HS-5 (cell line): ENCODE measurements at regions not wholly inside any gene's neighbourhood (a gene's known extent, or its start where the extent isn't known, plus 50 kb on each side); places are given as distances from the start of the nearest gene placed in this dataset.

Experiments used
- DNase-seq: peaks from one replicate; pipeline ENCODE4 v3.0.0-alpha.2; 2012; ENCODE audit warnings: low read depth

DNA sequence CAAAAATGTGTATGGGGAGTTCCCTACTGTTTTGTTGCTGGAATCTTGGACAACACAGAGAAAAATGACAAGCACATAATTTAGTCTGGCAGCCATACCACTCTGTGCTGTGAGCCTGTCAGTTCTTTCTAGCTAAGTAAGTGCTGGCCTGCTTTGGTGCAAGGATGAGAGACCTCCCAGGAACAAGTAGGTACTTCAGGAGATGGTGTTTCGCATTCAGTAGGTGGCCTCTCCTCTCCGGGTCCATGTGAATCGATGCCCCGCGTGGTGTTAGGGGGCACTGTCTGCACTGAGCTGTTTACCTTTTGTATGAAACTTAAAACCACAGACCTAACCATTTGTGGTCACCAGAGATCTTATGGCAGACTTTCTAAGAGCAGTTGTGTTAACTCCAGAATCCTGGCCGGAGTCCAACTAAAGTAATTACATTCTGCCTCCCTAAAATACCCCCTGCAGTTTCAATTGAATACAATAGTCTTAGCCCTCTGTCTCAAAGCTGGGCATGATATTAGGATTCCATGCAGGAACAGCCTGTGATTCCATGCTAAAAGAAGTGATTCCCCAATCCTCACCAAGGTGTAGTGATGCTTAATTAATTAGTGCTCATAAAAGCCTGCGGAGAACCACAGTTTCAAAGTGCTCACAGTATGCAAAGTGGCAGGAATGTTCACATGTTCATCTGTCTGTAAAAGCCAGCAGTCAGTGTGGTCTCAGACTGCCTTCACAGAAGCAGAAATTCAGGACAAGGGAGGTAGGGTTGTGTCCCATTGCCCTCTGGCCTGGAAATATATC is 64.2 kb downstream of the LLPH start:
- no peak for DNase-seq

- DNase-seq = no peak
These were observed 64.9 kb downstream of the LLPH start for GRCh38 chr12:66065641-66066136.

DNA sequence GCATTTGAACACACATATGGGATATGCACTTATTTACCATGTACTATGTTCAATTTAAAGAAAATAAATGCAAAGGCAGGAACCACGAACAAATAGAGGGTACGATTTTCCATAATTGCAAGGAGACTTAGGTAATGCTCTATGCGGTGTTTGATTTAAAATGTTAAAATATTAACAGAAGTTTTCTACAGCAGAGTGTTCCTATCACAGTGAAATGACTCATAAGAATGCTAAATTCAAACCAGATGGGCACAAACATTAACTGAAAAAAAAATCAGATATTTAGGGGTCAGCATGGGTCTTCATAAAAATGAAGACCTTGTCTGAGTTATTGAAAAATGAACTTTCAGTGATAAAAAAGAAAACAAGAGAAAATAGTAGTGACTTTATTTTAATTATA is 65.4 kb downstream of the LLPH start:
- no peak for DNase-seq

GRCh38 chr12:66063916-66064315 is 66.6 kb downstream of the LLPH start:
- no peak for DNase-seq

GRCh38 chr12:66062290-66062625 is 68.3 kb downstream of the LLPH start:
- no peak for DNase-seq

DNA sequence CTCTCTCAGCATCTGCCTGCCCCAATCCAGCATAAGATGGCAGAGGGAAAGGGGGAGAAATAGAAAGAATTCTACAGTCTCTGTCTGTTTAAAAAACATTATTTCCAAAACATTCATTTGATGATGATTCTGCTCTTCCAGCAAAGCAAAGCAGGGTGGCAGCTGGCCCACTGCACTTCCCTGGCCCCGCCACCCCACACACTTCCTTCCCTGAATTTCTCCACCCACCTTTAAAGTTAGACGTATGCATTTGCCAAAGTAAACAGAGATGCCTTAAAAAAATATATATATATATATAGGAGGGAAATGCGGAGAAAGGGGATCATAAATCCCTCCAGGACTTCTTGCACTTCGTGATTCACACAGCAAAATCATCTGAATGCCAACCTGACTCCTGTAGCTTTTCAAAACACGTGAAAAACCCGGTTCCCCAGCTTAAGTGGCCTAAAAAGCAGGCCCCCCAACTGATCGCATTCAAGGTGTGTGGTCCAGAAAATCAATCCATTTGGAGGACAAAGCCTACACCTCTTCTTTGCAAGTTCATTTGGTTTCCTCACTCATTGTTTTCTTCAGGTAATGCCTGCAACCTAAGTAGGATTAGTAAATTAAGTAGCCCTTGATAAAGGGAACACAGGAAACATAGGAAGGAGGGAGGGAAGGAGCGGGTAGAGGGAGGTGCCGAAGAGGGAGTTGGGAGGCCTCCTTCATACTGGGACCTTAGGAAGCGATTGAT is 68.8 kb downstream of the LLPH start:
- DNase-seq = no peak

GRCh38 chr12:66061076-66061475 is 69.5 kb downstream of the LLPH start:
- DNase-seq = no peak

GRCh38 chr12:66060163-66060907 is 70.2 kb downstream of the LLPH start:
- no peak for DNase-seq

GRCh38 chr12:66059666-66060065 is 70.9 kb downstream of the LLPH start:
- no peak for DNase-seq

GRCh38 chr12:66058554-66058953 is 72.0 kb downstream of the LLPH start:
- DNase-seq = no peak

GRCh38 chr12:66055837-66056319 is 74.7 kb downstream of the LLPH start:
- DNase-seq = no peak

- no peak for DNase-seq
These were observed 77.4 kb downstream of the LLPH start for GRCh38 chr12:66052988-66053615.

- DNase-seq = no peak
These were observed 79.2 kb downstream of the LLPH start for GRCh38 chr12:66051361-66051760.

- no peak for DNase-seq
These were observed 79.9 kb downstream of the LLPH start for GRCh38 chr12:66050610-66051009.

GRCh38 chr12:66050283-66050576 is 80.3 kb downstream of the LLPH start:
- DNase-seq = no peak

DNA sequence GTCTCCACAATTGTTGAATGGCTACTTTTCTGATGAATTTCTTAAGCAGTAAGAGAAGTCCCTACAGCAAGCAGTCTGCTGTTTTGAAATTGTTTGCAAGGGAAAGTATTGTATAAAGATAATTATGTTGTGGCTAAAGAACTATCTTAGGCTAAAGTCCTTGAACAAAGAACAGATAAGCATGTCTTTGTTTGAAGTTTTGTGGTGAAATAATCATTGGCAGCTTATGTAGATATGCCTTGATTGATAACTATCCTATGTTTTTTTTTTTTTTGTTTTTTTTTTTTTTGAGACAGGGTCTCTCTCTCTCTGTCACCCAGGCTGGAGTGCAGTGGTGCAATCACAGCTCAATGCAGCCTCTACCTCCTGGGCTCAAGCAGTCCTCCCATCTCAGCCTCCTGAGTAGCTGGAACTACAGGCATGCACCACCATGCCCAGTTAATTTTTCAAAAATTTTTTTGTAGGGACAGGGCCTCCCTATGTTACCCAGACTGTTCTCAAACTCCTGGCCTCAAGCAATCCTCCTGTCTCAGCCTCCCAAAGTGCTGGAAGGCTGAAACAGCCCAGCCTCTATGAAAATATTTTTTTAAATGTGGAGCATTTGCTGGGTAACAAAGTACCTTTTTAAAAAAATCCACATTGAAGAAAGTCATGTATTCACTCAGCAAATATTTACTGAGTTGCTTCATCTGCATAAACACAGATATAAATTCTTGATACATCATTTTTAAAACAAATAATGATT is 80.8 kb downstream of the LLPH start:
- no peak for DNase-seq

DNA sequence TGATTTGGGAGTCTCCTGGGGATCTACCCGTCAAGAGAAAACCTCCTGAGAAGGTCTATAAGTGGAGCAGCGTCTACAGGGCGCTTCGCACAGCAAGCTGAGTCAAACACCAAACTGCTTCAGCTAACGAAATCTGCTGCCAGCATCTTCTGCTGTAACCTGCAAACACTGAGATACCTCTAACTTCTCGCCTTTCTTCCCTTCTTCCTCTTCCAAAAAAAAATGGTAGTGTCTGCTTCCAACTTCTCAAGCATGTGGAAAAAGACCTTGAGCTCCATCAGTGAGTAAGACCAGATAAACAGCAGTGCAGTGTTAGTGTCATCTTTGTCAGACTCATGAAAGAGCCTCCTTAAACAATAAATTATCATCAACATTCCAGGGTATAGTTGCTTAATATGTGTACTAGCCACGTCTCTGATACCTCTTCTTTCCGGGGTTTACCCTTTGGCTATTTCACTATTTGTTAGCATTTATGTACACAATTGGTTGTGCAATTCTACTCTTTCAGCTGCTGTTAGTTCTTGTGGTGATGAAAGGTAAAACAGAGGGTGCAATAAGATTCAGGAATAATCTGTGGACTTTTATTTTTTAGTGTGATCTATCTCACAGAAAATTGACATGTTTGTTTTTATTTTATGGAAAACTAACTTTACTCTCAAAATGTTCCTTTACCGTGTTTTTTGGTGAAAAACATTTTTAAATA is 81.6 kb downstream of the LLPH start:
- no peak for DNase-seq

GRCh38 chr12:66048218-66048834 is 82.2 kb downstream of the LLPH start:
- no peak for DNase-seq

DNA sequence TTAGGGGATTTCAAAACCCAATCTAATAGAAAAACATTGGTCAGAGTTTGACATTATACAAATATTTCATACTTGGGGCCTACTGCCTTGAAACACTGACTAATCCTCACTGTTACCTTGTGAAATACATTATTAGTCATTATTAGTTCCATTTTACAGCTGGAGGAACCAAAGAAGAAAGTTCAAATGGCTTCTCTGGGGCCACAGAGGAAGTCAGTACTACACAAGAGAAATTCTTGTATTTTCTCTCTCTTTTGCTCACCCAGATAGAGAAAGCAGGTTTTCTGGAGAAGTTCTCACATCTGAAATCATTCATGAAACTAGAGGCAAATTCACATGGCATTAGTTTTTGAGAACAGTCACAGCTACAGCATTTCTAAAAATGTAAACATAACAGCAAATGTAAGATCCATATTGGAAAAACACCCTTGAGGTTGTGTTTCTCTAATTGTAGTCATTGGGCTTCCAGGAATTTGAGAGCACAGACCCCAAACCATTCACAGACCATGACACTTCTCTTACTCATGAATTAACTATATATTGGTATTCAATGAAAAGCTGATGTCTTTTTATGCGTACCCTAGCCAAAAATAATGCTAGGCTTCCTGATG is 83.0 kb downstream of the LLPH start:
- DNase-seq = peak; percentile 56

DNA sequence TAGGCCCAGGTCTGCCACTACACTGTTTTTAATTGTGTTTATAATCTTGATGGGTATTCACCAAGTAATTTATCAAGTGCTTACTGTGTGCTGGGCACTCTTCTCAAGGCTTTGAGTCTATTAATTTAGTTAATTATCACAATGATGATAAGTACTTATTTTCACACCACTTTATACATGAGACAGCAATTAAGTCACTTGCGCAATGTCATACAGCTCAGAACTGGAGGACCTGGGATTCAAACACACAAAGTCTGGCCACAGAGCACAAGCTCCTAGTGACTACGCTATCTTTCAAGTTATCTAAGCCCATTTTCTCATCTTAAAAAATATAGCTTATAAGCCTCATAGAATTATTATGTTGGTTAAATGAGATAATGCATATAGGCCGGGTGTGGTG is 85.0 kb downstream of the LLPH start:
- no peak for DNase-seq
